HEK293 (cell line): ENCODE measurements at regions not wholly inside any gene's neighbourhood (a gene's known extent, or its start where the extent isn't known, plus 50 kb on each side); places are given as distances from the start of the nearest gene placed in this dataset.

ENCODE experiments used
- CTCF ChIA-PET: fragments of 350-600 bp; formaldehyde crosslinking; extraction: SDS; loops from one replicate; lab custom pipeline; 2021; ENCODE audit warnings: antibody characterized with exemption; lab: Yijun Ruan, JAX
- POLR2A ChIA-PET: fragments of 300-600 bp; formaldehyde crosslinking; extraction: SDS; loops from one replicate; lab custom pipeline; 2020; ENCODE audit warnings: antibody characterized with exemption, inconsistent platforms; lab: Yijun Ruan, JAX
- H3K27ac ChIP-seq: fragments of 200-500 bp; sonication (Bioruptor generic); 2 replicates; pipeline ENCODE4 v1.5.1; 2014; ENCODE audit warnings: low read depth, low read length, control low read depth, inconsistent platforms; ENCODE audit errors: extremely low read depth
- H3K36me3 ChIP-seq, 2 experiments: fragments of 200-500 bp in 1 of 2; sonication (Bioruptor generic) in 1 of 2; 1 replicate in 1 of 2; 2 replicates in 1 of 2; pipeline ENCODE4 v1.5.1; 2014 to 2017; ENCODE audit warnings: inconsistent platforms in 2 of 2, low read length in 2 of 2; ENCODE audit not compliant: control insufficient read depth in 2 of 2, insufficient read depth in 1 of 2
- H3K4me1 ChIP-seq: fragments of 200-500 bp; sonication (Bioruptor generic); 2 replicates; pipeline ENCODE4 v1.5.1; 2014; ENCODE audit warnings: mild to moderate bottlenecking, low read length, inconsistent platforms; ENCODE audit not compliant: control insufficient read depth, insufficient read depth
- H3K4me3 ChIP-seq: 2 replicates; pipeline ENCODE4 v1.5.1; 2011; ENCODE audit warnings: low read depth, mild to moderate bottlenecking, control low read depth, low read length, moderate library complexity
- H3K9me3 ChIP-seq: fragments of 200-500 bp; sonication (Bioruptor generic); 2 replicates; pipeline ENCODE4 v1.5.1; 2014; ENCODE audit warnings: low read depth, low read length, inconsistent platforms; ENCODE audit not compliant: control insufficient read depth, insufficient read depth
- BCL11B ChIP-seq: fragments of 450-650 bp; formaldehyde crosslinking; IDR thresholded peaks from 2 replicates; pipeline ENCODE4 v1.5.1; 2016; ENCODE audit warnings: low read depth, missing biosample characterization, missing genetic modification characterization
- FEZF1 ChIP-seq: fragments of 450-650 bp; formaldehyde crosslinking; IDR thresholded peaks from 2 replicates; pipeline ENCODE4 v1.5.1; 2016; ENCODE audit warnings: missing biosample characterization, missing genetic modification characterization
- KLF17 ChIP-seq: fragments of 450-650 bp; formaldehyde crosslinking; IDR thresholded peaks from 2 replicates; pipeline ENCODE4 v1.5.1; 2016; ENCODE audit warnings: missing biosample characterization, missing genetic modification characterization
- RBAK ChIP-seq: fragments of 450-650 bp; formaldehyde crosslinking; IDR thresholded peaks from 2 replicates; pipeline ENCODE4 v1.5.1; 2016; ENCODE audit warnings: missing biosample characterization, missing genetic modification characterization
- REPIN1 ChIP-seq: fragments of 450-650 bp; formaldehyde crosslinking; IDR thresholded peaks from 2 replicates; pipeline ENCODE4 v1.5.1; 2017; ENCODE audit warnings: missing biosample characterization, missing genetic modification characterization, low read depth
- SETDB1 ChIP-seq: IDR thresholded peaks from one replicate; pipeline ENCODE4 v1.6.1; 2017; ENCODE audit warnings: mild to moderate bottlenecking, low read length, moderate library complexity, mixed read lengths; ENCODE audit not compliant: insufficient read length
- ZBTB48 ChIP-seq: fragments of 450-650 bp; formaldehyde crosslinking; IDR thresholded peaks from 2 replicates; pipeline ENCODE4 v1.5.1; 2016; ENCODE audit warnings: missing biosample characterization, missing genetic modification characterization
- ZNF114 ChIP-seq: fragments of 450-650 bp; formaldehyde crosslinking; IDR thresholded peaks from 2 replicates; pipeline ENCODE4 v1.5.0; 2017; ENCODE audit warnings: missing biosample characterization, missing genetic modification characterization
- ZNF138 ChIP-seq: fragments of 450-650 bp; formaldehyde crosslinking; IDR thresholded peaks from 2 replicates; pipeline ENCODE4 v1.5.1; 2016; ENCODE audit warnings: missing biosample characterization, missing genetic modification characterization, borderline replicate concordance
- ZNF157 ChIP-seq: fragments of 450-650 bp; formaldehyde crosslinking; IDR thresholded peaks from 2 replicates; pipeline ENCODE4 v1.5.1; 2016; ENCODE audit warnings: missing biosample characterization, missing genetic modification characterization
- ZNF248 ChIP-seq: fragments of 450-650 bp; formaldehyde crosslinking; IDR thresholded peaks from 2 replicates; pipeline ENCODE4 v1.5.1; 2017; ENCODE audit warnings: missing biosample characterization, missing genetic modification characterization
- ZNF280C ChIP-seq: fragments of 450-650 bp; formaldehyde crosslinking; IDR thresholded peaks from 2 replicates; pipeline ENCODE4 v1.5.1; 2016; ENCODE audit warnings: missing biosample characterization, missing genetic modification characterization
- ZNF292 ChIP-seq: fragments of 450-650 bp; formaldehyde crosslinking; IDR thresholded peaks from 2 replicates; pipeline ENCODE4 v1.5.1; 2016; ENCODE audit warnings: low read depth, missing biosample characterization, missing genetic modification characterization, borderline replicate concordance
- ZNF391 ChIP-seq: fragments of 450-650 bp; formaldehyde crosslinking; IDR thresholded peaks from 2 replicates; pipeline ENCODE4 v1.5.1; 2016; ENCODE audit warnings: low read depth, missing biosample characterization, missing genetic modification characterization, borderline replicate concordance
- ZNF404 ChIP-seq: fragments of 450-650 bp; formaldehyde crosslinking; IDR thresholded peaks from 2 replicates; pipeline ENCODE4 v1.5.1; 2017; ENCODE audit warnings: missing biosample characterization, missing genetic modification characterization
- ZNF416 ChIP-seq: fragments of 450-650 bp; formaldehyde crosslinking; IDR thresholded peaks from 2 replicates; pipeline ENCODE4 v1.5.1; 2016; ENCODE audit warnings: missing biosample characterization, missing genetic modification characterization
- ZNF426 ChIP-seq: fragments of 450-650 bp; formaldehyde crosslinking; IDR thresholded peaks from 2 replicates; pipeline ENCODE4 v1.5.1; 2017; ENCODE audit warnings: missing biosample characterization, missing genetic modification characterization, mild to moderate bottlenecking, inconsistent platforms, moderate library complexity
- ZNF561 ChIP-seq: fragments of 450-650 bp; IDR thresholded peaks from 2 replicates; pipeline ENCODE4 v1.5.1; 2018; ENCODE audit warnings: missing biosample characterization, missing genetic modification characterization, borderline replicate concordance
- ZNF580 ChIP-seq: fragments of 450-650 bp; formaldehyde crosslinking; IDR thresholded peaks from 2 replicates; pipeline ENCODE4 v1.5.1; 2016; ENCODE audit warnings: missing biosample characterization, missing genetic modification characterization
- ZNF837 ChIP-seq: fragments of 450-650 bp; formaldehyde crosslinking; IDR thresholded peaks from 2 replicates; pipeline ENCODE4 v1.5.1; 2016; ENCODE audit warnings: missing biosample characterization, missing genetic modification characterization
- TF ChIP-seq, protein P1 (sequence below): fragments of 450-650 bp; formaldehyde crosslinking; IDR thresholded peaks from 2 replicates; pipeline ENCODE4 v1.5.1; 2016; ENCODE audit warnings: missing biosample characterization, missing genetic modification characterization

GRCh38 chr4:26008737-26009136 lies 94.7 kb downstream of the SMIM20 start:
- Histone ChIP-seq H3K36me3 (no peaks in the 10 kb centered on the region), H3K27ac (no peak overlapping the region), H3K9me3 (no peaks in the 10 kb centered on the region), H3K4me1 (no peaks in the 10 kb centered on the region), H3K4me3 (no peak overlapping the region)
- ChIA-PET POLR2A (no interaction called here), CTCF (interaction anchor here (0.7 to 1.5 kb wide), 2 partner anchors 20 to 117 kb away, joined by 3 to 4 read pairs; no protein-coding TSS in a partner anchor)
- TF ChIP-seq SETDB1 (peak; percentile 86), ZNF837 (tag by site-specific recombination) (no peak), FEZF1 (tag by site-specific recombination) (no peak)
- TF ChIP-seq, protein P1, sequence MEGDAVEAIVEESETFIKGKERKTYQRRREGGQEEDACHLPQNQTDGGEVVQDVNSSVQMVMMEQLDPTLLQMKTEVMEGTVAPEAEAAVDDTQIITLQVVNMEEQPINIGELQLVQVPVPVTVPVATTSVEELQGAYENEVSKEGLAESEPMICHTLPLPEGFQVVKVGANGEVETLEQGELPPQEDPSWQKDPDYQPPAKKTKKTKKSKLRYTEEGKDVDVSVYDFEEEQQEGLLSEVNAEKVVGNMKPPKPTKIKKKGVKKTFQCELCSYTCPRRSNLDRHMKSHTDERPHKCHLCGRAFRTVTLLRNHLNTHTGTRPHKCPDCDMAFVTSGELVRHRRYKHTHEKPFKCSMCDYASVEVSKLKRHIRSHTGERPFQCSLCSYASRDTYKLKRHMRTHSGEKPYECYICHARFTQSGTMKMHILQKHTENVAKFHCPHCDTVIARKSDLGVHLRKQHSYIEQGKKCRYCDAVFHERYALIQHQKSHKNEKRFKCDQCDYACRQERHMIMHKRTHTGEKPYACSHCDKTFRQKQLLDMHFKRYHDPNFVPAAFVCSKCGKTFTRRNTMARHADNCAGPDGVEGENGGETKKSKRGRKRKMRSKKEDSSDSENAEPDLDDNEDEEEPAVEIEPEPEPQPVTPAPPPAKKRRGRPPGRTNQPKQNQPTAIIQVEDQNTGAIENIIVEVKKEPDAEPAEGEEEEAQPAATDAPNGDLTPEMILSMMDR (tag by site-specific recombination), result no peak
- TF ChIP-seq, all 188 proteins: peak for 1

- Histone ChIP-seq H3K4me1 (no peaks in the 10 kb centered on the region), H3K9me3 (no peaks in the 10 kb centered on the region), H3K4me3 (no peak overlapping the region), H3K36me3 (no peaks in the 10 kb centered on the region), H3K27ac (no peak overlapping the region)
- ChIA-PET CTCF (interaction anchor here (1.5 kb wide), 1 partner anchor 21 kb away, joined by 4 read pairs; no protein-coding TSS in a partner anchor), POLR2A (no interaction called here)
- TF ChIP-seq ZNF391 (tag by site-specific recombination) (no peak), RBAK (tag by site-specific recombination) (no peak), ZNF114 (tag by site-specific recombination) (no peak), ZNF580 (tag by site-specific recombination) (no peak), ZNF280C (tag by site-specific recombination) (no peak), ZNF561 (no peak), REPIN1 (tag by site-specific recombination) (no peak), BCL11B (tag by site-specific recombination) (no peak), ZNF248 (no peak), ZNF416 (tag by site-specific recombination) (no peak), ZBTB48 (tag by site-specific recombination) (no peak)
Observed at GRCh38 chr4:26009502-26009901, 95.5 kb downstream of the SMIM20 start.

- H3K9me3 ChIP-seq, result no peaks in the 10 kb centered on the region
- POLR2A ChIA-PET, result no interaction called here
- TF ChIP-seq ZNF138 (tag by site-specific recombination) (no peak), ZNF426 (tag by site-specific recombination) (no peak), KLF17 (no peak), ZNF157 (tag by site-specific recombination) (no peak), ZNF404 (no peak), ZNF292 (tag by site-specific recombination) (no peak)
- no peaks in the 10 kb centered on the region for H3K36me3 ChIP-seq
- no peak overlapping the region for H3K27ac ChIP-seq
- CTCF ChIA-PET, result interaction anchor here (1.5 kb wide), 1 partner anchor 21 kb away, joined by 4 read pairs; no protein-coding TSS in a partner anchor
- H3K4me3 ChIP-seq, result no peak overlapping the region
- no peaks in the 10 kb centered on the region for H3K4me1 ChIP-seq
Observed at GRCh38 chr4:26010304-26010703, 96.3 kb downstream of the SMIM20 start.
